GM23338 (cell line): ENCODE measurements at regions not wholly inside any gene's neighbourhood (a gene's known extent, or its start where the extent isn't known, plus 50 kb on each side); places are given as distances from the start of the nearest gene placed in this dataset.

Experiments
- ATAC-seq: fragments of 200-7000 bp; cut with Tn5 transposase; 3 replicates; pipeline ENCODE4 v1.9.1; 2020
- DNase-seq: peaks from one replicate; pipeline ENCODE4 v3.0.0-alpha.2; 2015; ENCODE audit warnings: low spot score
- H2AFZ ChIP-seq: fragments of 200-600 bp; sonication (generic); 2 replicates; pipeline ENCODE4 v1.8.0; 2016; ENCODE audit warnings: antibody characterized with exemption, mild to moderate bottlenecking, moderate library complexity
- H3F3A ChIP-seq: fragments of 200-600 bp; sonication (generic); replicated peaks from 2 replicates; pipeline ENCODE4 v1.8.0; 2017; ENCODE audit warnings: antibody characterized with exemption, mixed run types, low read depth
- H3K27ac ChIP-seq: fragments of 200-600 bp; sonication (generic); 2 replicates; pipeline ENCODE4 v1.6.1; 2016; ENCODE audit warnings: low read depth
- H3K27me3 ChIP-seq: fragments of 200-600 bp; sonication (generic); 2 replicates; pipeline ENCODE4 v1.8.0; 2016; ENCODE audit warnings: mild to moderate bottlenecking, mixed run types, moderate library complexity; ENCODE audit not compliant: insufficient read depth
- H3K36me3 ChIP-seq: fragments of 200-600 bp; sonication (generic); 2 replicates; pipeline ENCODE4 v1.8.0; 2016; ENCODE audit warnings: mild to moderate bottlenecking; ENCODE audit not compliant: insufficient read depth
- H3K4me1 ChIP-seq: fragments of 200-600 bp; sonication (generic); 2 replicates; pipeline ENCODE4 v1.8.0; 2016; ENCODE audit warnings: mild to moderate bottlenecking, moderate library complexity; ENCODE audit not compliant: insufficient read depth
- H3K4me2 ChIP-seq: fragments of 200-600 bp; sonication (generic); 2 replicates; pipeline ENCODE4 v1.7.1; 2017; ENCODE audit warnings: mixed run types
- H3K4me3 ChIP-seq: fragments of 200-600 bp; sonication (generic); 2 replicates; pipeline ENCODE4 v1.6.1; 2016; ENCODE audit warnings: mixed run types
- H3K79me2 ChIP-seq: fragments of 200-600 bp; sonication (generic); replicated peaks from 2 replicates; pipeline ENCODE4 v1.8.0; 2017; ENCODE audit warnings: mild to moderate bottlenecking; ENCODE audit not compliant: insufficient read depth
- H3K9me2 ChIP-seq: fragments of 200-600 bp; sonication (generic); 2 replicates; pipeline ENCODE4 v1.8.0; 2017; ENCODE audit not compliant: insufficient read depth
- H4K20me1 ChIP-seq: fragments of 200-600 bp; sonication (generic); replicated peaks from 2 replicates; pipeline ENCODE4 v1.8.0; 2017; ENCODE audit warnings: mild to moderate bottlenecking; ENCODE audit not compliant: insufficient read depth
- H3K27ac Mint-ChIP-seq: 2 replicates; pipeline ENCODE4 v1.8.0; 2020; ENCODE audit warnings: inconsistent platforms, mild to moderate bottlenecking, moderate library complexity, mixed read lengths
- H3K27me3 Mint-ChIP-seq: 3 replicates; pipeline ENCODE4 v1.8.0; 2022; ENCODE audit warnings: low read depth, mild to moderate bottlenecking, moderate library complexity, mixed read lengths, inconsistent platforms; ENCODE audit not compliant: insufficient read depth, poor library complexity
- H3K36me3 Mint-ChIP-seq: 3 replicates; pipeline ENCODE4 v1.8.0; 2021; ENCODE audit warnings: low read depth, mild to moderate bottlenecking, inconsistent platforms, moderate library complexity, mixed read lengths
- H3K4me1 Mint-ChIP-seq: 3 replicates; pipeline ENCODE4 v1.8.0; 2020; ENCODE audit warnings: mild to moderate bottlenecking, inconsistent platforms, mixed read lengths
- H3K4me3 Mint-ChIP-seq: 3 replicates; pipeline ENCODE4 v1.8.0; 2021; ENCODE audit warnings: moderate library complexity, mild to moderate bottlenecking, inconsistent platforms, mixed read lengths
- H3K9me3 Mint-ChIP-seq: 3 replicates; pipeline ENCODE4 v1.8.0; 2020; ENCODE audit warnings: moderate library complexity, mild to moderate bottlenecking, inconsistent platforms, mixed read lengths
- CREB1 ChIP-seq: fragments of 250-450 bp; sonication (Bioruptor Pico); IDR thresholded peaks from 2 replicates; pipeline ENCODE4 v1.5.0; 2020; ENCODE audit warnings: low read depth, mild to moderate bottlenecking, moderate library complexity
- EZH2 ChIP-seq: fragments of 200-600 bp; sonication (generic); IDR thresholded peaks from one replicate; pipeline ENCODE4 v1.8.0; 2017; ENCODE audit warnings: antibody characterized with exemption, mild to moderate bottlenecking, low read depth; ENCODE audit not compliant: unreplicated experiment
- EZH2phosphoT487 ChIP-seq: fragments of 200-600 bp; sonication (generic); IDR thresholded peaks from one replicate; pipeline ENCODE4 v1.8.1; 2018; ENCODE audit warnings: antibody characterized with exemption; ENCODE audit not compliant: unreplicated experiment
- JUNB ChIP-seq: IDR thresholded peaks from one replicate; pipeline ENCODE4 v1.6.1; 2016; ENCODE audit warnings: antibody characterized with exemption; ENCODE audit not compliant: unreplicated experiment
- POLR2AphosphoS5 ChIP-seq: IDR thresholded peaks from 2 replicates; pipeline ENCODE4 v1.6.1; 2016; ENCODE audit warnings: antibody characterized with exemption, low read depth
- STAT1 ChIP-seq: IDR thresholded peaks from one replicate; pipeline ENCODE4 v1.6.1; 2016; ENCODE audit warnings: antibody characterized with exemption; ENCODE audit not compliant: unreplicated experiment
- ZNF114 ChIP-seq: fragments of 250-450 bp; sonication (Bioruptor Pico); IDR thresholded peaks from 2 replicates; pipeline ENCODE4 v1.5.0; 2020; ENCODE audit warnings: mild to moderate bottlenecking, moderate library complexity
- ZNF331 ChIP-seq: fragments of 250-450 bp; sonication (Bioruptor Pico); IDR thresholded peaks from 2 replicates; pipeline ENCODE4 v1.5.0; 2020; ENCODE audit warnings: low read depth, mild to moderate bottlenecking, moderate library complexity
- TF ChIP-seq, protein P1 (sequence below): IDR thresholded peaks from 2 replicates; pipeline ENCODE4 v1.6.1; 2016; ENCODE audit warnings: antibody characterized with exemption
- TF ChIP-seq, protein P2 (sequence below): fragments of 250-450 bp; sonication (Bioruptor Pico); IDR thresholded peaks from 2 replicates; pipeline ENCODE4 v1.5.0; 2020; ENCODE audit warnings: mild to moderate bottlenecking, moderate library complexity

DNA sequence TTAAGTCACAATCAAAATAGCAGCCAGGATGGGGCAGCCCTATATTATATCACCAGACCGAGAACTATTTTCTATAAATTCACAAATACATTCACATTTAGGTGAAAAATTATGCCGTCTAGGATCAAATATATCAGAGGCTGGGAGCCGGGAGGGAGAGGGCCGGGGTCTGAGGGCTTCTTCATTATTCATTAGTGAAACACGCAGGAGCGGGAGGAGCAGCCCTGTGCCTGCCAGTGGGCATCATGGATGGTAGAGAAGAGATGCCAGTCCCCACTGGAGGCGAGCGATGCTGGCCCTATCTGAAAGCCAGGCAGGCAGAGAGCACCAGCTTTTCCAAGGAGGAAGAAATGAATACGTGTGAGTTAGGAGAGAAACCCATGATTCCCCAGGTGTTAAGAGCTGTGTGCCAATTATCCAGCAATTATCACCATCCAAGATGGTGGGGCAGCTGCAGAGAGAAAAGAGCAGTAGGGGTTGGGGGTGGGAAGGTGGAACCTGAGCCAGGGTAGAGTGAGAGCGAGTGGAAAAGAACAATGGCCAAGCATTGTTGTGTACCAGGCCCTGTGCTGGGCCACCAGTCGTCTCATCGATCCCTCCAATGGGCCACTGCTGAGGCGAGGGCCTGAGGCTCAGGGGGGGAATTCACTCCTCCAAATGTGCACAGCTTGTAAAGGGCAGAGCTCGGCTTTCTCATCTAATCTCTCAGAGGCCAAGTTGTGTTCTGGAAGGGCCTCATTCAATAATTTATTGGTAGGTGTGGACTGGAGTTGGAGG lies 261.3 kb upstream of the TLE3 start:
- Histone ChIP-seq H3F3A (no peaks in the 10 kb centered on the region), H3K36me3 (no peaks in the 10 kb centered on the region), H3K4me3 (no peak overlapping the region), H3K4me1 (no peaks in the 10 kb centered on the region), H4K20me1 (no peaks in the 10 kb centered on the region), H3K9me2 (no peaks in the 10 kb centered on the region), H3K79me2 (no peaks in the 10 kb centered on the region), H3K27me3 (no peaks in the 10 kb centered on the region), H2AFZ (no peak overlapping the region), H3K27ac (no peak overlapping the region), H3K4me2 (no peak overlapping the region)
- Mint-ChIP-seq H3K4me1 (peaks cover 5% of the 10 kb centered on the region; the same call in 2 of the 3 replicates), H3K9me3 (no peaks in the 10 kb centered on the region), H3K36me3 (no peaks in the 10 kb centered on the region), H3K27me3 (peaks cover 10% of the 10 kb centered on the region), H3K4me3 (no peak overlapping the region), H3K27ac (no peak overlapping the region)
- DNase-seq (no peak), ATAC-seq (peak; percentile 13; the same call in 1 of the 3 replicates)
- TF ChIP-seq POLR2AphosphoS5 (no peak), ZNF114 (no peak), ZNF331 (no peak), EZH2phosphoT487 (no peak)
- TF ChIP-seq, protein P1, sequence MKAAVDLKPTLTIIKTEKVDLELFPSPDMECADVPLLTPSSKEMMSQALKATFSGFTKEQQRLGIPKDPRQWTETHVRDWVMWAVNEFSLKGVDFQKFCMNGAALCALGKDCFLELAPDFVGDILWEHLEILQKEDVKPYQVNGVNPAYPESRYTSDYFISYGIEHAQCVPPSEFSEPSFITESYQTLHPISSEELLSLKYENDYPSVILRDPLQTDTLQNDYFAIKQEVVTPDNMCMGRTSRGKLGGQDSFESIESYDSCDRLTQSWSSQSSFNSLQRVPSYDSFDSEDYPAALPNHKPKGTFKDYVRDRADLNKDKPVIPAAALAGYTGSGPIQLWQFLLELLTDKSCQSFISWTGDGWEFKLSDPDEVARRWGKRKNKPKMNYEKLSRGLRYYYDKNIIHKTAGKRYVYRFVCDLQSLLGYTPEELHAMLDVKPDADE, result no peak

DNA sequence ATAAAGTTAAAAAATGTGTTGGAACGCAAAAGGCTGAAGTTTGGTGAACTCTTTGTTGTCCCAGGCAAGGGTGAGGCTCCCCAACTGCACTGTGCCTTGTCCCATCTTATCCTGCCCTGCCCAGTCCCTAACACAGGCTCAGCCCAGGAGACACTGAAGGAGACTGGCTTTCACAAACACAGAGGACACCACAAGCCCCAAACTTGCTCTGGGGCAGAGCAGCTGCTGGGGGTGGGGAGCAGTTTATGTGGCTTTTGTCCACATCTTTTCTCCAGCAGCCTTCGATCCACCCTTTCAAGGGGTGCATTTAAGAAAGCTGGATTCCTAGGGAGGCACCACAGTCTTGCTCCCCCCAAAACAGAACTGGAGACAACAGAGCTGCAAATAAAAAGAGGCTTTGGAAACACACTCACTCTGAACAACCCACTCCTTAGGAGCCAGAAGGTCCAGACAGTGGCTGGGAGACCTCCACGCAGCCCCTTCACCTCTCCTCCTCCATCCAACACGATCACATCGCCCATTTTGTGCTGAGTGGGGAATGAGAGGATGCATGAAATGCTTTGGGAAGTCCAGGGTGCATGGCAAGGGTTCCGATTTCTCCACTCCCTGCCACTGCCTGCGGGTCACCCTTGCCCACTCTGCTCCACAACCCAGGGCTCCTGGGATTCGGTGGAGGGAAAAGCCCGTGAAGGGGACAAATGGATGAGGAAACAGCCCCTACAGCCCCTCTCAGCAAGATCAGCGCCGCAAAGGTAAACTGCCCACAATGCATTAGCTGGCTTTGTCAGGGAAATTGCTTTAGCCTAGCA lies 260.5 kb upstream of the TLE3 start:
- Mint-ChIP-seq H3K27me3 (peaks cover 10% of the 10 kb centered on the region), H3K9me3 (no peaks in the 10 kb centered on the region), H3K4me3 (no peak overlapping the region), H3K4me1 (peaks cover 5% of the 10 kb centered on the region; the same call in 2 of the 3 replicates), H3K27ac (no peak overlapping the region), H3K36me3 (no peaks in the 10 kb centered on the region)
- no peaks in the 10 kb centered on the region for H3K27me3 ChIP-seq
- no peak for ATAC-seq
- no peaks in the 10 kb centered on the region for H3K9me2 ChIP-seq
- no peaks in the 10 kb centered on the region for H3F3A ChIP-seq
- no peaks in the 10 kb centered on the region for H3K36me3 ChIP-seq
- no peak overlapping the region for H3K4me2 ChIP-seq
- no peak for DNase-seq
- TF ChIP-seq STAT1, result no peak
- TF ChIP-seq ZNF331, result no peak
- TF ChIP-seq CREB1 (CRISPR knock-in tag), result no peak
- no peak for TF ChIP-seq JUNB
- TF ChIP-seq, protein P2, sequence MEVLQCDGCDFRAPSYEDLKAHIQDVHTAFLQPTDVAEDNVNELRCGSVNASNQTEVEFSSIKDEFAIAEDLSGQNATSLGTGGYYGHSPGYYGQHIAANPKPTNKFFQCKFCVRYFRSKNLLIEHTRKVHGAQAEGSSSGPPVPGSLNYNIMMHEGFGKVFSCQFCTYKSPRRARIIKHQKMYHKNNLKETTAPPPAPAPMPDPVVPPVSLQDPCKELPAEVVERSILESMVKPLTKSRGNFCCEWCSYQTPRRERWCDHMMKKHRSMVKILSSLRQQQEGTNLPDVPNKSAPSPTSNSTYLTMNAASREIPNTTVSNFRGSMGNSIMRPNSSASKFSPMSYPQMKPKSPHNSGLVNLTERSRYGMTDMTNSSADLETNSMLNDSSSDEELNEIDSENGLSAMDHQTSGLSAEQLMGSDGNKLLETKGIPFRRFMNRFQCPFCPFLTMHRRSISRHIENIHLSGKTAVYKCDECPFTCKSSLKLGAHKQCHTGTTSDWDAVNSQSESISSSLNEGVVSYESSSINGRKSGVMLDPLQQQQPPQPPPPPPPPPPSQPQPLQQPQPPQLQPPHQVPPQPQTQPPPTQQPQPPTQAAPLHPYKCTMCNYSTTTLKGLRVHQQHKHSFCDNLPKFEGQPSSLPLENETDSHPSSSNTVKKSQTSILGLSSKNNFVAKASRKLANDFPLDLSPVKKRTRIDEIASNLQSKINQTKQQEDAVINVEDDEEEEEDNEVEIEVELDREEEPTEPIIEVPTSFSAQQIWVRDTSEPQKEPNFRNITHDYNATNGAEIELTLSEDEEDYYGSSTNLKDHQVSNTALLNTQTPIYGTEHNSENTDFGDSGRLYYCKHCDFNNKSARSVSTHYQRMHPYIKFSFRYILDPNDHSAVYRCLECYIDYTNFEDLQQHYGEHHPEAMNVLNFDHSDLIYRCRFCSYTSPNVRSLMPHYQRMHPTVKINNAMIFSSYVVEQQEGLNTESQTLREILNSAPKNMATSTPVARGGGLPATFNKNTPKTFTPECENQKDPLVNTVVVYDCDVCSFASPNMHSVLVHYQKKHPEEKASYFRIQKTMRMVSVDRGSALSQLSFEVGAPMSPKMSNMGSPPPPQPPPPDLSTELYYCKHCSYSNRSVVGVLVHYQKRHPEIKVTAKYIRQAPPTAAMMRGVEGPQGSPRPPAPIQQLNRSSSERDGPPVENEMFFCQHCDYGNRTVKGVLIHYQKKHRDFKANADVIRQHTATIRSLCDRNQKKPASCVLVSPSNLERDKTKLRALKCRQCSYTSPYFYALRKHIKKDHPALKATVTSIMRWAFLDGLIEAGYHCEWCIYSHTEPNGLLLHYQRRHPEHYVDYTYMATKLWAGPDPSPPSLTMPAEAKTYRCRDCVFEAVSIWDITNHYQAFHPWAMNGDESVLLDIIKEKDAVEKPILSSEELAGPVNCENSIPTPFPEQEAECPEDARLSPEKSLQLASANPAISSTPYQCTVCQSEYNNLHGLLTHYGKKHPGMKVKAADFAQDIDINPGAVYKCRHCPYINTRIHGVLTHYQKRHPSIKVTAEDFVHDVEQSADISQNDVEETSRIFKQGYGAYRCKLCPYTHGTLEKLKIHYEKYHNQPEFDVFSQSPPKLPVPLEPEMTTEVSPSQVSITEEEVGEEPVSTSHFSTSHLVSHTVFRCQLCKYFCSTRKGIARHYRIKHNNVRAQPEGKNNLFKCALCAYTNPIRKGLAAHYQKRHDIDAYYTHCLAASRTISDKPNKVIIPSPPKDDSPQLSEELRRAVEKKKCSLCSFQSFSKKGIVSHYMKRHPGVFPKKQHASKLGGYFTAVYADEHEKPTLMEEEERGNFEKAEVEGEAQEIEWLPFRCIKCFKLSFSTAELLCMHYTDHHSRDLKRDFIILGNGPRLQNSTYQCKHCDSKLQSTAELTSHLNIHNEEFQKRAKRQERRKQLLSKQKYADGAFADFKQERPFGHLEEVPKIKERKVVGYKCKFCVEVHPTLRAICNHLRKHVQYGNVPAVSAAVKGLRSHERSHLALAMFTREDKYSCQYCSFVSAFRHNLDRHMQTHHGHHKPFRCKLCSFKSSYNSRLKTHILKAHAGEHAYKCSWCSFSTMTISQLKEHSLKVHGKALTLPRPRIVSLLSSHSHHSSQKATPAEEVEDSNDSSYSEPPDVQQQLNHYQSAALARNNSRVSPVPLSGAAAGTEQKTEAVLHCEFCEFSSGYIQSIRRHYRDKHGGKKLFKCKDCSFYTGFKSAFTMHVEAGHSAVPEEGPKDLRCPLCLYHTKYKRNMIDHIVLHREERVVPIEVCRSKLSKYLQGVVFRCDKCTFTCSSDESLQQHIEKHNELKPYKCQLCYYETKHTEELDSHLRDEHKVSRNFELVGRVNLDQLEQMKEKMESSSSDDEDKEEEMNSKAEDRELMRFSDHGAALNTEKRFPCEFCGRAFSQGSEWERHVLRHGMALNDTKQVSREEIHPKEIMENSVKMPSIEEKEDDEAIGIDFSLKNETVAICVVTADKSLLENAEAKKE (CRISPR knock-in tag), result no peak
- TF ChIP-seq EZH2, result no peak
- no peak for TF ChIP-seq EZH2phosphoT487
- no peak overlapping the region for H3K27ac ChIP-seq
- no peak overlapping the region for H2AFZ ChIP-seq
- H3K4me3 ChIP-seq, result no peak overlapping the region
- H4K20me1 ChIP-seq, result no peaks in the 10 kb centered on the region
- no peaks in the 10 kb centered on the region for H3K4me1 ChIP-seq
- no peaks in the 10 kb centered on the region for H3K79me2 ChIP-seq
